ENCODE measurements at regions not wholly inside any gene's neighbourhood (a gene's known extent, or its start where the extent isn't known, plus 50 kb on each side); places are given as distances from the start of the nearest gene placed in this dataset.

GRCh38 chr2:19235308-19235707 lies 123.1 kb downstream of the OSR1 start:
- no peaks in the 10 kb centered on the region for H3K79me2 ChIP-seq (replicated peaks; ENCODE audit: insufficient read depth, low read length)
- no peak overlapping the region for H3K27ac ChIP-seq (ENCODE audit: low read length)
- H3K9me2 ChIP-seq (ENCODE audit: insufficient read depth, low read length) = no peaks in the 10 kb centered on the region
- no peaks in the 10 kb centered on the region for H3K36me3 ChIP-seq (ENCODE audit: insufficient read depth, low read length)
- H3K27me3 ChIP-seq (ENCODE audit: insufficient read depth, low read depth, low read length) = no peaks in the 10 kb centered on the region
- H3K9ac ChIP-seq (ENCODE audit: low read length) = no peak overlapping the region
- no peak overlapping the region for H3K4me2 ChIP-seq (ENCODE audit: low read length)
- H3K9me3 ChIP-seq (ENCODE audit: low read length) = no peaks in the 10 kb centered on the region
- TF ChIP-seq EZH2 (IDR thresholded peaks at IDR 0.05; ENCODE audit: borderline replicate concordance, insufficient read depth, low read length, poor library complexity, severe bottlenecking) (no peak), TAF1 (IDR thresholded peaks at IDR 0.05; ENCODE audit: low read depth) (no peak), SMC3 (conservative IDR thresholded peaks at IDR 0.05; ENCODE audit: poor library complexity) (no peak), REST (IDR thresholded peaks at IDR 0.05; ENCODE audit: borderline replicate concordance) (no peak), RAD21 (conservative IDR thresholded peaks at IDR 0.05) (no peak), POLR2AphosphoS5 (IDR thresholded peaks at IDR 0.05) (no peak), EP300 (conservative IDR thresholded peaks at IDR 0.05; ENCODE audit: poor library complexity, severe bottlenecking) (no peak), MXI1 (conservative IDR thresholded peaks at IDR 0.05; ENCODE audit: poor library complexity, severe bottlenecking) (no peak)
- no peaks in the 10 kb centered on the region for H3F3A ChIP-seq (ENCODE audit: insufficient read depth, low read length, poor library complexity, severe bottlenecking)
- H2AFZ ChIP-seq (ENCODE audit: low read depth, low read length) = no peak overlapping the region
- no peak overlapping the region for H3K4me3 ChIP-seq (ENCODE audit: low read length)
- no peaks in the 10 kb centered on the region for H4K20me1 ChIP-seq (ENCODE audit: insufficient read depth)

GRCh38 chr2:19232312-19232711 lies 126.1 kb downstream of the OSR1 start:
- Histone ChIP-seq H3K9me3 (ENCODE audit: low read length) (no peaks in the 10 kb centered on the region), H3K9ac (ENCODE audit: low read length) (no peak overlapping the region), H3K27me3 (ENCODE audit: insufficient read depth, low read depth, low read length) (no peaks in the 10 kb centered on the region), H2AFZ (ENCODE audit: low read depth, low read length) (no peak overlapping the region), H3K4me2 (ENCODE audit: low read length) (no peak overlapping the region), H3K27ac (ENCODE audit: low read length) (no peak overlapping the region), H3K4me3 (ENCODE audit: low read length) (no peak overlapping the region), H4K20me1 (ENCODE audit: insufficient read depth) (no peaks in the 10 kb centered on the region), H3K36me3 (ENCODE audit: insufficient read depth, low read length) (no peaks in the 10 kb centered on the region), H3F3A (ENCODE audit: insufficient read depth, low read length, poor library complexity, severe bottlenecking) (no peaks in the 10 kb centered on the region), H3K79me2 (replicated peaks; ENCODE audit: insufficient read depth, low read length) (no peaks in the 10 kb centered on the region), H3K9me2 (ENCODE audit: insufficient read depth, low read length) (no peaks in the 10 kb centered on the region)
- no peak for TF ChIP-seq EZH2 (IDR thresholded peaks at IDR 0.05; ENCODE audit: borderline replicate concordance, insufficient read depth, low read length, poor library complexity, severe bottlenecking)
- TF ChIP-seq TAF1 (IDR thresholded peaks at IDR 0.05; ENCODE audit: low read depth) = no peak
- no peak for TF ChIP-seq EP300 (conservative IDR thresholded peaks at IDR 0.05; ENCODE audit: poor library complexity, severe bottlenecking)
- no peak for TF ChIP-seq SMC3 (conservative IDR thresholded peaks at IDR 0.05; ENCODE audit: poor library complexity)
- no peak for TF ChIP-seq POLR2AphosphoS5 (IDR thresholded peaks at IDR 0.05)
- no peak for TF ChIP-seq MXI1 (conservative IDR thresholded peaks at IDR 0.05; ENCODE audit: poor library complexity, severe bottlenecking)
- no peak for TF ChIP-seq RAD21 (conservative IDR thresholded peaks at IDR 0.05)
- TF ChIP-seq CTCF (IDR thresholded peaks at IDR 0.05; ENCODE audit: poor library complexity, severe bottlenecking) = no peak

Data from neural cell (in vitro differentiated cells).